Astrocyte (in vitro differentiated cells and primary cell): ENCODE measurements at regions not wholly inside any gene's neighbourhood (a gene's known extent, or its start where the extent isn't known, plus 50 kb on each side); places are given as distances from the start of the nearest gene placed in this dataset.

Experiments used
- DNase-seq: peaks from one replicate; pipeline ENCODE4 v3.0.0-alpha.2; 2010; ENCODE audit warnings: low read depth
- FAIRE-seq: peaks from 2 replicates; lab custom pipeline; 2011; peaks lifted over from hg19 to GRCh38; lab: Jason Lieb, UNC
- H2AFZ ChIP-seq: 2 replicates; pipeline ENCODE4 v1.6.0; 2012; ENCODE audit warnings: low read depth, low read length, inconsistent platforms
- H3K27ac ChIP-seq: 2 replicates; pipeline ENCODE4 v1.5.1; 2011; ENCODE audit warnings: low read depth, low read length, inconsistent platforms
- H3K27me3 ChIP-seq: 2 replicates; pipeline ENCODE4 v1.6.0; 2011; ENCODE audit warnings: low read length, inconsistent platforms; ENCODE audit not compliant: insufficient read depth
- H3K36me3 ChIP-seq: 2 replicates; pipeline ENCODE4 v1.5.1; 2011; ENCODE audit warnings: low read length, inconsistent platforms; ENCODE audit not compliant: insufficient read depth
- H3K4me1 ChIP-seq: 2 replicates; pipeline ENCODE4 v1.5.1; 2011; ENCODE audit warnings: low read length, inconsistent platforms; ENCODE audit not compliant: insufficient read depth
- H3K4me2 ChIP-seq: 2 replicates; pipeline ENCODE4 v1.6.0; 2012; ENCODE audit warnings: low read length, inconsistent platforms
- H3K4me3 ChIP-seq: 2 replicates; pipeline ENCODE4 v1.5.1; 2011; ENCODE audit warnings: low read depth, mild to moderate bottlenecking, low read length, inconsistent platforms; ENCODE audit not compliant: insufficient read depth
- H3K79me2 ChIP-seq: 2 replicates; pipeline ENCODE4 v1.6.0; 2012; ENCODE audit warnings: mild to moderate bottlenecking, low read length, inconsistent platforms; ENCODE audit not compliant: insufficient read depth
- H3K9ac ChIP-seq: 2 replicates; pipeline ENCODE4 v1.6.0; 2012; ENCODE audit warnings: mild to moderate bottlenecking, low read length, inconsistent platforms
- H3K9me3 ChIP-seq: 2 replicates; pipeline ENCODE4 v1.5.1; 2012; ENCODE audit warnings: low read depth, mild to moderate bottlenecking, low read length, inconsistent platforms; ENCODE audit not compliant: insufficient read depth
- H4K20me1 ChIP-seq: 2 replicates; pipeline ENCODE4 v1.6.0; 2012; ENCODE audit warnings: low read length, inconsistent platforms; ENCODE audit not compliant: insufficient read depth
- H3K27ac Mint-ChIP-seq: one replicate; pipeline ENCODE4 v1.8.0; 2021; ENCODE audit warnings: mild to moderate bottlenecking, mixed read lengths; ENCODE audit not compliant: unreplicated experiment
- H3K27me3 Mint-ChIP-seq: one replicate; pipeline ENCODE4 v1.8.0; 2021; ENCODE audit warnings: low read depth, mixed read lengths; ENCODE audit not compliant: unreplicated experiment
- H3K36me3 Mint-ChIP-seq: one replicate; pipeline ENCODE4 v1.8.0; 2021; ENCODE audit warnings: low read depth, mixed read lengths; ENCODE audit not compliant: unreplicated experiment
- H3K4me1 Mint-ChIP-seq: one replicate; pipeline ENCODE4 v1.8.0; 2021; ENCODE audit warnings: low read depth, mixed read lengths; ENCODE audit not compliant: unreplicated experiment
- H3K4me3 Mint-ChIP-seq: one replicate; pipeline ENCODE4 v1.8.0; 2021; ENCODE audit warnings: mild to moderate bottlenecking, moderate library complexity, mixed read lengths; ENCODE audit not compliant: unreplicated experiment
- H3K9me3 Mint-ChIP-seq: one replicate; pipeline ENCODE4 v1.8.0; 2021; ENCODE audit warnings: mild to moderate bottlenecking, mixed read lengths; ENCODE audit not compliant: unreplicated experiment
- CTCF ChIP-seq: IDR thresholded peaks from 2 replicates; pipeline ENCODE4 v1.5.1; 2011; ENCODE audit warnings: low read depth, mild to moderate bottlenecking, inconsistent platforms, low read length, moderate library complexity; ENCODE audit not compliant: insufficient read depth
- EZH2 ChIP-seq: IDR thresholded peaks from 2 replicates; pipeline ENCODE4 v1.6.1; 2012; ENCODE audit warnings: mild to moderate bottlenecking, low read length, inconsistent platforms; ENCODE audit not compliant: insufficient read depth

- Histone ChIP-seq H3K36me3 (no peaks in the 10 kb centered on the region), H2AFZ (no peak overlapping the region), H3K4me3 (no peak overlapping the region), H3K9ac (no peak overlapping the region), H3K27me3 (peaks cover 6% of the 10 kb centered on the region), H3K9me3 (no peaks in the 10 kb centered on the region), H3K27ac (no peak overlapping the region), H3K4me1 (no peaks in the 10 kb centered on the region), H3K79me2 (no peaks in the 10 kb centered on the region), H3K4me2 (no peak overlapping the region), H4K20me1 (no peaks in the 10 kb centered on the region)
- Mint-ChIP-seq H3K9me3 (peaks cover 5% of the 10 kb centered on the region), H3K27me3 (peaks cover 29% of the 10 kb centered on the region), H3K4me1 (no peaks in the 10 kb centered on the region), H3K36me3 (no peaks in the 10 kb centered on the region), H3K27ac (no peak overlapping the region), H3K4me3 (no peak overlapping the region)
- FAIRE-seq, result no peak
- no peak for DNase-seq
- no peak for TF ChIP-seq CTCF
- TF ChIP-seq EZH2, result no peak
Observed at GRCh38 chr6:1179571-1180459, 132.1 kb upstream of the FOXQ1 start.

GRCh38 chr6:1178590-1178989 is 133.3 kb upstream of the FOXQ1 start:
- Histone ChIP-seq H3K4me1 (no peaks in the 10 kb centered on the region), H3K9ac (no peak overlapping the region), H3K79me2 (no peaks in the 10 kb centered on the region), H3K4me3 (no peak overlapping the region), H2AFZ (no peak overlapping the region), H3K9me3 (no peaks in the 10 kb centered on the region), H3K27me3 (peaks cover 6% of the 10 kb centered on the region), H3K4me2 (no peak overlapping the region), H3K27ac (no peak overlapping the region), H4K20me1 (no peaks in the 10 kb centered on the region), H3K36me3 (no peaks in the 10 kb centered on the region)
- Mint-ChIP-seq H3K4me3 (no peak overlapping the region), H3K36me3 (no peaks in the 10 kb centered on the region), H3K27me3 (peaks cover 29% of the 10 kb centered on the region), H3K27ac (no peak overlapping the region), H3K9me3 (peaks cover 5% of the 10 kb centered on the region), H3K4me1 (no peaks in the 10 kb centered on the region)
- FAIRE-seq (no peak), DNase-seq (no peak)
- no peak for TF ChIP-seq EZH2
- TF ChIP-seq CTCF, result no peak

- no peak overlapping the region for H3K4me3 Mint-ChIP-seq
- no peaks in the 10 kb centered on the region for H3K36me3 Mint-ChIP-seq
- no peaks in the 10 kb centered on the region for H3K79me2 ChIP-seq
- peaks cover 6% of the 10 kb centered on the region for H3K27me3 ChIP-seq
- no peaks in the 10 kb centered on the region for H3K9me3 ChIP-seq
- FAIRE-seq (no peak), DNase-seq (no peak)
- no peak overlapping the region for H3K9ac ChIP-seq
- no peaks in the 10 kb centered on the region for H3K4me1 Mint-ChIP-seq
- H3K9me3 Mint-ChIP-seq, result peaks cover 9% of the 10 kb centered on the region
- H2AFZ ChIP-seq, result no peak overlapping the region
- no peak overlapping the region for H3K4me3 ChIP-seq
- H3K4me1 ChIP-seq, result no peaks in the 10 kb centered on the region
- H3K27ac ChIP-seq, result no peak overlapping the region
- no peaks in the 10 kb centered on the region for H4K20me1 ChIP-seq
- H3K4me2 ChIP-seq, result no peak overlapping the region
- no peak for TF ChIP-seq CTCF
- no peak for TF ChIP-seq EZH2
- no peaks in the 10 kb centered on the region for H3K36me3 ChIP-seq
- H3K27me3 Mint-ChIP-seq, result peaks cover 27% of the 10 kb centered on the region
- no peak overlapping the region for H3K27ac Mint-ChIP-seq
Observed at GRCh38 chr6:1176567-1176966, 135.3 kb upstream of the FOXQ1 start.
